Ureter (tissue), 1 donor: ENCODE measurements at regions not wholly inside any gene's neighbourhood (a gene's known extent, or its start where the extent isn't known, plus 50 kb on each side); places are given as distances from the start of the nearest gene placed in this dataset.

Source experiments
- DNase-seq: peaks from one replicate; pipeline ENCODE4 v3.0.0-alpha.2; 2020; ENCODE audit warnings: low spot score
- donor health status: DM: yes; HTN: yes; CAD: no.

GRCh38 chr2:158905341-158905740, 63.1 kb upstream of the TANC1 start:
- DNase-seq: no peak

GRCh38 chr2:158905784-158906183, 62.7 kb upstream of the TANC1 start:
- no peak for DNase-seq

- no peak for DNase-seq
Observed at GRCh38 chr2:158907926-158908456, 60.4 kb upstream of the TANC1 start.

- DNase-seq: no peak
Observed at GRCh38 chr2:158912112-158912511, 56.3 kb upstream of the TANC1 start.

- no peak for DNase-seq
Observed at GRCh38 chr2:158912765-158913164, 55.7 kb upstream of the TANC1 start.

- no peak for DNase-seq
Observed at GRCh38 chr2:158914066-158914465, 54.4 kb upstream of the TANC1 start.

- no peak for DNase-seq
Observed at GRCh38 chr2:158914731-158915130, 53.7 kb upstream of the TANC1 start.

GRCh38 chr2:158917121-158917520, 51.3 kb upstream of the TANC1 start:
- DNase-seq: no peak

GRCh38 chr2:158918452-158918851, 50.0 kb upstream of the TANC1 start:
- no peak for DNase-seq
